Endothelial cell of umbilical vein (primary cell): ENCODE measurements at regions not wholly inside any gene's neighbourhood (a gene's known extent, or its start where the extent isn't known, plus 50 kb on each side); places are given as distances from the start of the nearest gene placed in this dataset.

Experiments used
- BruUV-seq: library from RNA; stranded (reverse); fragments of 400-500 nt; replicated peaks from 2 replicates; lab custom pipeline; 2021; lab: Mats Ljungman, UMichigan
- CTCF ChIA-PET: fragments of 300-600, 350-600 bp; sonication (Branson Sonifier 250); formaldehyde crosslinking; loops from one replicate; lab custom pipeline; 2021; ENCODE audit warnings: antibody characterized with exemption, inconsistent platforms; lab: Charles Lee
- POLR2A ChIA-PET: fragments of 300-600, 350-600 bp; sonication (Branson Sonifier 250); formaldehyde crosslinking; loops from one replicate; lab custom pipeline; 2021; ENCODE audit warnings: antibody characterized with exemption, inconsistent platforms; lab: Charles Lee
- DNase-seq: peaks from one replicate; pipeline ENCODE4 v3.0.0-alpha.2; 2011; ENCODE audit warnings: low read depth, low spot score
- FAIRE-seq: peaks from 2 replicates; lab custom pipeline; 2011; peaks lifted over from hg19 to GRCh38; lab: Jason Lieb, UNC
- H2AFZ ChIP-seq: 2 replicates; pipeline ENCODE4 v1.6.0; 2012; ENCODE audit warnings: low read depth, low read length, control low read depth, inconsistent platforms
- H3K27ac ChIP-seq: 2 replicates; pipeline ENCODE4 v1.5.1; 2011; ENCODE audit warnings: low read depth, mild to moderate bottlenecking, control low read depth, low read length, moderate library complexity; ENCODE audit not compliant: insufficient read depth
- H3K27me3 ChIP-seq, 2 experiments: 2 replicates each; pipeline versions ENCODE4 v1.6.0 to v1.6.1; 2011; ENCODE audit warnings: low read length in 2 of 2, mixed read lengths in 1 of 2; ENCODE audit not compliant: control insufficient read depth in 2 of 2, insufficient read depth in 2 of 2
- H3K36me3 ChIP-seq, 2 experiments: 2 replicates in 1 of 2; 3 replicates in 1 of 2; pipeline ENCODE4 v1.5.1; 2011; ENCODE audit warnings: low read length in 2 of 2, mild to moderate bottlenecking in 1 of 2, moderate library complexity in 1 of 2; ENCODE audit not compliant: control insufficient read depth in 2 of 2, insufficient read depth in 2 of 2; ENCODE audit errors: extremely low read depth in 1 of 2
- H3K4me1 ChIP-seq: 3 replicates; pipeline ENCODE4 v1.5.1; 2011; ENCODE audit warnings: mild to moderate bottlenecking, low read length; ENCODE audit not compliant: control insufficient read depth, insufficient read depth; ENCODE audit errors: extremely low read depth
- H3K4me2 ChIP-seq: 2 replicates; pipeline ENCODE4 v1.6.1; 2011; ENCODE audit warnings: low read length, control low read depth, mixed read lengths; ENCODE audit not compliant: insufficient read depth
- H3K4me3 ChIP-seq, 3 experiments: fragments of 200-600 bp in 1 of 3; sonication (generic), shearing (Covaris generic) in 1 of 3; replicated peaks in 1 of 3; 2 replicates each; pipeline ENCODE4 v1.5.1; 2011 to 2016; ENCODE audit warnings: control low read depth in 3 of 3, low read length in 3 of 3, mild to moderate bottlenecking in 2 of 3, inconsistent platforms in 1 of 3, low read depth in 1 of 3, moderate library complexity in 1 of 3; ENCODE audit not compliant: insufficient read depth in 1 of 3
- H3K79me2 ChIP-seq: 2 replicates; pipeline ENCODE4 v1.6.0; 2012; ENCODE audit warnings: low read length, inconsistent platforms; ENCODE audit not compliant: control insufficient read depth, insufficient read depth
- H3K9ac ChIP-seq: replicated peaks from 2 replicates; pipeline ENCODE3; 2011; ENCODE audit warnings: low read length, control low read depth; ENCODE audit not compliant: insufficient read depth; ENCODE audit errors: extremely low read depth
- H3K9me1 ChIP-seq: replicated peaks from 3 replicates; pipeline ENCODE4 v1.6.0; 2011; ENCODE audit warnings: mild to moderate bottlenecking, low read length; ENCODE audit not compliant: control insufficient read depth, insufficient read depth; ENCODE audit errors: extremely low read depth
- H3K9me3 ChIP-seq: replicated peaks from 2 replicates; pipeline ENCODE4 v1.5.1; 2012; ENCODE audit warnings: low read length, inconsistent platforms; ENCODE audit not compliant: control insufficient read depth, insufficient read depth
- H4K20me1 ChIP-seq: replicated peaks from 2 replicates; pipeline ENCODE3; 2011; ENCODE audit warnings: mild to moderate bottlenecking, low read length; ENCODE audit not compliant: control insufficient read depth, insufficient read depth; ENCODE audit errors: extremely low read depth
- EZH2 ChIP-seq: IDR thresholded peaks from 2 replicates; pipeline ENCODE4 v1.6.1; 2012; ENCODE audit warnings: borderline replicate concordance, low read depth, mild to moderate bottlenecking, moderate library complexity, low read length, inconsistent platforms; ENCODE audit not compliant: severe bottlenecking
- FOS ChIP-seq: IDR thresholded peaks from 2 replicates; pipeline ENCODE4 v1.6.1; 2011; ENCODE audit warnings: mild to moderate bottlenecking, low read length, moderate library complexity, borderline replicate concordance; ENCODE audit not compliant: insufficient read depth
- GATA2 ChIP-seq: IDR thresholded peaks from 2 replicates; pipeline ENCODE4 v1.7.0; 2011; ENCODE audit warnings: low read depth, mild to moderate bottlenecking, moderate library complexity, mixed read lengths, low read length; ENCODE audit not compliant: insufficient read length, insufficient read depth
- JUN ChIP-seq: IDR thresholded peaks from 2 replicates; pipeline ENCODE4 v1.6.1; 2011; ENCODE audit warnings: borderline replicate concordance, low read depth; ENCODE audit not compliant: insufficient read length, insufficient read depth
- MYC ChIP-seq: IDR thresholded peaks from one replicate; pipeline ENCODE4 v1.6.1; 2011; ENCODE audit warnings: mild to moderate bottlenecking, low read depth, low read length
- POLR2A ChIP-seq: IDR thresholded peaks from 2 replicates; pipeline ENCODE4 v1.6.1; 2012; ENCODE audit warnings: low read depth, mild to moderate bottlenecking, control low read depth, low read length
- POLR2AphosphoS5 ChIP-seq: IDR thresholded peaks from 2 replicates; pipeline ENCODE4 v1.6.1; 2012; ENCODE audit warnings: low read depth, mild to moderate bottlenecking, control low read depth, low read length, moderate library complexity; ENCODE audit not compliant: insufficient read depth
- dilution Hi-C: fragments of 300-500 bp; cut with MboI; formaldehyde crosslinking; loops from one replicate; pipeline ENCODE4 v1.15.0; 2019; ENCODE audit warnings: low sequenced_read_pairs; ENCODE audit not compliant: extremely low pct_ligation_motif_present
- intact Hi-C: fragments of 100-400 bp; cut with micrococcal nuclease; formaldehyde crosslinking; loops from one replicate; pipeline ENCODE4 v1.10.0; 2022
- TF ChIP-seq, protein P1 (sequence below), 2 donors: IDR thresholded peaks; 1 replicate in 1 of 2; 2 replicates in 1 of 2; pipeline ENCODE4 v1.5.1; 2011; ENCODE audit warnings: low read length in 2 of 2, mild to moderate bottlenecking in 2 of 2, moderate library complexity in 2 of 2, control low read depth in 1 of 2, inconsistent platforms in 1 of 2, low read depth in 1 of 2; ENCODE audit not compliant: insufficient read depth in 1 of 2; ENCODE audit errors: extremely low read depth in 1 of 2
- TF ChIP-seq, protein P2 (sequence below): IDR thresholded peaks from 2 replicates; pipeline ENCODE4 v1.6.1; 2011; ENCODE audit not compliant: insufficient read depth, insufficient read length

DNA sequence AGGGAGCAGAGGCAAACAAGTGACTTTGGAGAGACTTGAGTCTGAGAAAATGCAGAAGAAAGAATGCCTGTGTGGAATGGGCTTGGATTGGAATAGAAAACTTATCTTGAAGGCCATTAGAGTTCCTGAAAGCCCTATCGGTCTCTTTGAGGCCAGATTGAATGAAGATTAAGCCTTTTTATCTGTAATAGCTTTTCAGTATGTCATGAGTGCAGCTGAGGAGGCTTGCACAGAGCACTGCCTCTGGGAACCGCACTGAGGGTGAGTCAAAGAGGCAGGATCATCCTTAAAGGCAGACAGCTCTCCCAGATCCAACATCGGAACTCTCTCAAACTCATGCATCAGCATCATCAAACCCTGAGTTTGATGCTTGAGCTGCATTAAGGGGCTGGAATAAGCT is 515.2 kb downstream of the NTRK3 start:
- Histone ChIP-seq H2AFZ (no peak overlapping the region), H3K4me2 (no peak overlapping the region), H3K27me3 (no peaks in the 10 kb centered on the region), H3K36me3 (no peaks in the 10 kb centered on the region), H4K20me1 (no peaks in the 10 kb centered on the region), H3K27ac (no peak overlapping the region), H3K9me3 (no peaks in the 10 kb centered on the region), H3K4me3 (no peak overlapping the region), H3K9me1 (no peaks in the 10 kb centered on the region), H3K79me2 (no peaks in the 10 kb centered on the region), H3K4me1 (no peaks in the 10 kb centered on the region), H3K9ac (no peak overlapping the region)
- no peak for TF ChIP-seq POLR2AphosphoS5
- no peak for FAIRE-seq
- DNase-seq = no peak
- ChIA-PET CTCF (no interaction called here), POLR2A (no interaction called here)
- dilution Hi-C loops (no loop called here), intact Hi-C loops (no loop called here)
- BruUV-seq = no TSS peak

DNA sequence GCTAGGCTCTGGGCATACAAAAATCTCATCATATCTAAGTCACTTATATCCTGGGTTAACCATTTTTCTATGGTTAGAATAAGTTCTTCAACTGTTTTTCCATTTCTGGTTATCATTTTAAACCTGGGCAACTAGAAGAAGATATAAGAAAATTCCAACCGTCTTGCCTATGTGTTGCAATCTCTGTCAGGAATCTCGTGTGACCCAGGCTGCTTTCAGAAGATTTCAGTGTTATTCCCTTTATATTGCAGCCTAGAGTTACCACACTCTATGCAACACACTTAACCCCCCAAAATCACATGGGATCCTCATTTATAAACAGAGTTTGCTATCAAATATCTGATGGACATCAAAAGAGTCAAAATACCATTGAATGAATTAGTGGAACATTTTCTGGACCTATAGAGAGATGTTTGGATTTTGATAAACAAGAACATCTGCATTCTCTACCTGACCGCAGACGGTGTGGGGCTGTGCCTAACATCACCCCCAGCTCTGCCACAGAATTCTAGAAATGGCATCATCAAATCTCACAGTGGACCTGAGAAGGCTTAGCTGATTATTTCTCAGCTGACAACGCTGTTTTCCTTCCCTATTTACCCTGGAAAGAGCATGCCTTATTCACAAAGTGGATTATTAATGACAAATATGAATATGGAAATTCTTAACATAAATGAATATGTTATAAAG is 515.7 kb downstream of the NTRK3 start:
- dilution Hi-C loops = no loop called here
- no peak for TF ChIP-seq MYC
- TF ChIP-seq, protein P1, sequence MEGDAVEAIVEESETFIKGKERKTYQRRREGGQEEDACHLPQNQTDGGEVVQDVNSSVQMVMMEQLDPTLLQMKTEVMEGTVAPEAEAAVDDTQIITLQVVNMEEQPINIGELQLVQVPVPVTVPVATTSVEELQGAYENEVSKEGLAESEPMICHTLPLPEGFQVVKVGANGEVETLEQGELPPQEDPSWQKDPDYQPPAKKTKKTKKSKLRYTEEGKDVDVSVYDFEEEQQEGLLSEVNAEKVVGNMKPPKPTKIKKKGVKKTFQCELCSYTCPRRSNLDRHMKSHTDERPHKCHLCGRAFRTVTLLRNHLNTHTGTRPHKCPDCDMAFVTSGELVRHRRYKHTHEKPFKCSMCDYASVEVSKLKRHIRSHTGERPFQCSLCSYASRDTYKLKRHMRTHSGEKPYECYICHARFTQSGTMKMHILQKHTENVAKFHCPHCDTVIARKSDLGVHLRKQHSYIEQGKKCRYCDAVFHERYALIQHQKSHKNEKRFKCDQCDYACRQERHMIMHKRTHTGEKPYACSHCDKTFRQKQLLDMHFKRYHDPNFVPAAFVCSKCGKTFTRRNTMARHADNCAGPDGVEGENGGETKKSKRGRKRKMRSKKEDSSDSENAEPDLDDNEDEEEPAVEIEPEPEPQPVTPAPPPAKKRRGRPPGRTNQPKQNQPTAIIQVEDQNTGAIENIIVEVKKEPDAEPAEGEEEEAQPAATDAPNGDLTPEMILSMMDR (IDR thresholded peaks at IDR 0.05; ENCODE audit: extremely low read depth in 1 of 2, insufficient read depth in 1 of 2, low read depth in 1 of 2, low read length in 2 of 2) = no peak
- TF ChIP-seq FOS = no peak
- no peak for TF ChIP-seq POLR2AphosphoS5
- no peak for TF ChIP-seq EZH2
- no peak for TF ChIP-seq POLR2A
- no peak for TF ChIP-seq GATA2
- TF ChIP-seq, protein P2, sequence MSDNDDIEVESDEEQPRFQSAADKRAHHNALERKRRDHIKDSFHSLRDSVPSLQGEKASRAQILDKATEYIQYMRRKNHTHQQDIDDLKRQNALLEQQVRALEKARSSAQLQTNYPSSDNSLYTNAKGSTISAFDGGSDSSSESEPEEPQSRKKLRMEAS = no peak
- no peak for TF ChIP-seq JUN
- Histone ChIP-seq H3K4me2 (no peak overlapping the region), H3K4me3 (no peak overlapping the region), H4K20me1 (no peaks in the 10 kb centered on the region), H3K27ac (no peak overlapping the region), H3K4me1 (no peaks in the 10 kb centered on the region), H3K9me1 (no peaks in the 10 kb centered on the region), H3K36me3 (no peaks in the 10 kb centered on the region), H3K9me3 (no peaks in the 10 kb centered on the region), H3K9ac (no peak overlapping the region), H2AFZ (no peak overlapping the region), H3K79me2 (no peaks in the 10 kb centered on the region), H3K27me3 (no peaks in the 10 kb centered on the region)
- FAIRE-seq (no peak), DNase-seq (no peak)
- intact Hi-C loops = no loop called here
- ChIA-PET POLR2A (no interaction called here), CTCF (no interaction called here)
- BruUV-seq = no TSS peak
